Kasumi-1 (cell line): ENCODE measurements at regions not wholly inside any gene's neighbourhood (a gene's known extent, or its start where the extent isn't known, plus 50 kb on each side); places are given as distances from the start of the nearest gene placed in this dataset.

ENCODE experiments used
- DNase-seq, 2 experiments: peaks; one replicate each; lab custom pipeline; 2025; lab: John Stamatoyannopoulos, UW

- no peak for DNase-seq
Observed at GRCh38 chr14:56351861-56352260, 227.7 kb upstream of the TMEM260 start.

DNA sequence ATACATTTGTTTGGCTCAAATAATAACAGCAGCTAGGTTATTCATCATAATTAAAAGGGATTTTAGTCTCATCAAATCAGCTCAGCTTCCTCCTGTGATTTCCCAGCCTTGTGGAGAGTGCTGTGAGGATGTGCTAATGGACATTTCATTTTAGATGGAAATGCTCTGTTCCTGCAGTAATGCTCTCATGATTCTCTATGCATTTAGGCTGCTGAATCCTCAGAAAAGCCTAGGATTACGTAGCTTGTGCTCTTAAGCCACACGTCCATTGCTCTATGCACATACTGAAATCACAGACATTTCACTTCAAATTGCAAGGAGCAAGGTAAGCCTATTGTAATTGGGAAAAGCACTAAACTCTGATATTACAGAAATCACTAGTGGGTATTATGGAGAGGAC is 226.6 kb upstream of the TMEM260 start:
- DNase-seq, result no peak

- no peak for DNase-seq
Observed at GRCh38 chr14:56357428-56357827, 222.2 kb upstream of the TMEM260 start.

- DNase-seq, result no peak
Observed at GRCh38 chr14:56358275-56358674, 221.3 kb upstream of the TMEM260 start.

GRCh38 chr14:56358851-56359614 is 220.6 kb upstream of the TMEM260 start:
- peak in 1 of 2 experiments; percentile 1 for DNase-seq

DNA sequence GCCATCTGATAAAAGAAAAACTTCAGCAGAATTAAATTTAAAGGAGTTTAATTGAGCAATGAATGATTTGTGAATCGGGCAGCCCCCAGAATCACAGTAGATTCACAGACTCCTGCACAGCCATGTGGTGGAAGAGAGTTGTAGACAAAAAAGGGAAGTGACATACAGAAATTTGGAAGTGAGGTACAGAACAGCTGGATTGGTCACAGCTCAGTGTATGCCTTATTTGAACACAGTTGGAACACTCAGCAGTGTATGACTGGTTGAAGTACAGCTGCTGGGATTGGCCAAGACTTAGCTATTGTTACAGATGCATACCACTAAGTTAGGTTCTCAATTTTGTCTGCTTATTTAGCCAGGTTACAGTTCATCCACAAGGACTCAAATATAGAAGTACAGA is 213.9 kb upstream of the TMEM260 start:
- peak; percentile 5 to 23 for DNase-seq

DNA sequence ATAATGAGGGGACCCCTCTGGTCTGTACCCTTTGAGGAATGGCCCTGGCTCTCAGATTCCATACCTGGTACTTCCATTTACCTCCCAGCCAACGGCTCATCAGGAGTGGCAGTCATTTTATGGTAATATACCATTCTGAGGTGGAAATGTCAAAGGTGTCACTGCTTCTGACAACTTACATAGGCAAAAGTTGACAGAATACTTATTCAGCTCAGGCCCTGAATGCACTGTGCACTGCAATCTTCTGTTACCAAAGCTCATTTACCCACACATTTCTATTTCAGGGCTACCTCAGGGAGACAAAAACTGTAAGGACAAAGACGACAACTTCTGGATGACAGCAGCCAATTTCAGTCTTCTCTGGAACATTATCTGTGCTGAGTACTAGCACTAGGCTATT is 212.2 kb upstream of the TMEM260 start:
- no peak for DNase-seq

DNA sequence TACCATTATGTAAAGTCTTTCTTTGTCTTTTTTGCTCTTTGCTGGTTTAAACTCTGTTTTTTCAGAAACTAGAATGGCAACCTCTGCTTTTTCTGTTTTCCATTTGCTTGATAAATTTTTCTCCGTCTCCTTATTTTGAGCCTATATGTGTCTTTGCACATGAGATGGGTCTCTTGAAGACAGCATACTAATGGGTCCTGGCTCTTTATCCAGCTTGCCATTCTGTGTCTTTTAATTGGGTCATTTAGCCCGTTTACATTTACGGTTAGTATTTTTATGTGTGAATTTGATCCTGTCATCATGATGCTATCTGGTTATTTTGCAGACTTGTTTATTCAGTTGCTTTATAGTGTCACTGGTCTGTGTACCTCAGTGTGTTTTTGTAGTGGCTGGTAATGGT is 207.9 kb upstream of the TMEM260 start:
- DNase-seq, result no peak

DNA sequence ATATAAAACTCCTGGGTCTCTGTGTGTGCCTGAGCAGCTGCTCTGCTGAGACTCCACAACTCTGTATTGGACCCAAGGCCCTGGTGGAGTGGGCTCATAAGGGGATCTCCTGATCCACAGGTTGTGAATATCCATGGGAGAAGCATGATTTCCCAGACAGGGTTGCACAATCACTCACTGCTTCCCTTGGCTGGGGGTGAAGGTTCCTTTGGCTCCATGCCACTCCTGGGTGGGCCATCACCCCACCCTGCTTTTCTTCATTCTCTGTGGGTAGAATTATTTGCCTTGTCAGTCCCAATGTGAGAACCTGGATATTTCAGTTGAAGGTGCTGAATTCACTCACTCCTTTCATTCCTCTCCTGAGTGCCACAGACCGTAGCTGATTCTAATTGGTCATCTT is 205.2 kb upstream of the TMEM260 start:
- no peak for DNase-seq

- DNase-seq, result no peak
Observed at GRCh38 chr14:56378046-56378445, 201.6 kb upstream of the TMEM260 start.

DNA sequence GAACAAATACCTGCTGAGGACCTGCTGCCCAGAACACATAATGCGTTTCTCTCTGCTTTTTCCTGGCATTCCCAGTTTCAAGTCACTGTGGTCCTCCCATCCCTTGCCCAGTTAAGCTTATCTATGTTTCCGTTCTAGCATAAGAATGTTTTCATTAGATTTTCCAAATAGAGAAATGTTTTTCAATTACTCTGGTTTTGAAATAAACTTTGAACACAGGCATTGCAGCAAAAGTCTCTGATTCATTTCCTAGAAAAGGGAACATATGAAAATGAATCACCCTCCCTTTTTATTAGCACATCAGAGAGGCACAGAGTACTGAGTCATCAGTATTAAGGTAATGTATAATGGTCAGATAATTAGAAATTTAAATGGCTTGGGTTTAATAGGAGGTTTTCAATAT is 201.1 kb upstream of the TMEM260 start:
- no peak for DNase-seq

DNA sequence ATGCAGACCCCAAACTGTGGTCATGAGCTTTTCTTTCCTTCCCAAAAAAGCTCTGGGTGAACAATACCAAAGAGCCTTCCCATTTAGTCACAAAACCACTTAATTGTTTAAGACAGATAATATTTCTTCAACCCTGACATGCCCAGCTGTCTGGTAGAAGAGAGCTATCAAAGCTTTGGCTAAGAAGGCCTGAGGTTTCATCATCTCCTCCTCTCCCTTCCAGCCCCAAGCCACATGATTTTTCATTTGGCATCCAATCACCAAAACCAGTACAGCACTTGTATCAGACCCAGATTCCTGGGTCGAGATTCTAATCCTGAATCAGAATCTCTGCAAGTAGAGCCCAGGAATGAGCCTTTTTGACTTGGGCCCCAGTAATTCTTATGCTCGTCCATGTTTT is 199.6 kb upstream of the TMEM260 start:
- DNase-seq, result no peak

DNA sequence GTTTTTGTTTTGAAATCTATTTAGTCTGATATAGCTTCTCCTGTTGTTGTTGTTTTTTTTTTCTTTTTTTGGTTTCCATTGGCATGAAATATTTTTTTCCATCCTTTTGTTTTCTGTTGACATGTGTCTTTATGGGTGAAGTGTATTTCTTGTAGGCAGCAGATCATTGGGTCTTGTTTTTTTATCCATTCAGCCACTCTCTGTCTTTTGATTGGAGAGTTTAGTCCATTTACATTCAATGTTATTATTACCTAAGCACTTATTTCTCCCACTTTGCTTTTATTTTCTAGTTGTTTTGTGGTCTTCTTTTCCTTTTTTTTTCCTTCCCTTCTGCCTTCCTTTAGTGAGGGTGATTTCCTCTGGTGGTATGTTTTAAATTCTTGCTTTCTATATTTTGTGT is 193.6 kb upstream of the TMEM260 start:
- DNase-seq, result no peak

- no peak for DNase-seq
Observed at GRCh38 chr14:56390859-56391258, 188.7 kb upstream of the TMEM260 start.

DNA sequence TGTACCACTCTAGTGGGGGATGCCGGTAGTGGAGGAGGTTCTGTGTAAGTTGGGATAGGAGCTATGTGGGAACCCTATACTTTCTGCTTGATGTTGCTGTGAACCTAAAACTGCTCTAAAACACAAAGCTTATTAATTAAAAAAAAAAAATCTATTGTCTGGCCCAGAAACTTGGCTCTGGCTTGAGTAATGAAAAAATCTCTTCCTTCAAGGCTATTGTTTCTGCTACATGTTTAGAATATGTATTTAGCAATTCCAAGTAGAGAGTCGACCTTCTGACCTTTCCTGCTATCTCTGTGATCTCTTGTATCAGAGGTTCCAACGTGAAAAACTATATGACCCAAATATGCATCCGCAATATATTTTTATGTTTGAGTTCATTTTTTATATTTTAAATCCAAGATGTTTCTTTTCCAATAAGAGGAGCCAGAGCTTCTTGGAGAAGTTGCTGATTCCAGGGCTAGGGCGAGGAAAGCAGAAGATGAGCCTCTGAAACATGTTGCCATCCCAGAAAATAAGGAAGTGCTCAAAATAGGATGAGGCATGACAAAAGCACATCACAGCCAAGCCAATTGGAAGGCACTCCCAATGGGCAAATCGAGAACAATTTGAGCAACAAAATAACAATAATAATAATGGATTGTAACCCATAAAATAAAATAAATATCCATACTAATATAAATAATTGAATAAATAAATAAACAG is 184.6 kb upstream of the TMEM260 start:
- peak in 1 of 2 experiments; percentile 3 for DNase-seq

DNA sequence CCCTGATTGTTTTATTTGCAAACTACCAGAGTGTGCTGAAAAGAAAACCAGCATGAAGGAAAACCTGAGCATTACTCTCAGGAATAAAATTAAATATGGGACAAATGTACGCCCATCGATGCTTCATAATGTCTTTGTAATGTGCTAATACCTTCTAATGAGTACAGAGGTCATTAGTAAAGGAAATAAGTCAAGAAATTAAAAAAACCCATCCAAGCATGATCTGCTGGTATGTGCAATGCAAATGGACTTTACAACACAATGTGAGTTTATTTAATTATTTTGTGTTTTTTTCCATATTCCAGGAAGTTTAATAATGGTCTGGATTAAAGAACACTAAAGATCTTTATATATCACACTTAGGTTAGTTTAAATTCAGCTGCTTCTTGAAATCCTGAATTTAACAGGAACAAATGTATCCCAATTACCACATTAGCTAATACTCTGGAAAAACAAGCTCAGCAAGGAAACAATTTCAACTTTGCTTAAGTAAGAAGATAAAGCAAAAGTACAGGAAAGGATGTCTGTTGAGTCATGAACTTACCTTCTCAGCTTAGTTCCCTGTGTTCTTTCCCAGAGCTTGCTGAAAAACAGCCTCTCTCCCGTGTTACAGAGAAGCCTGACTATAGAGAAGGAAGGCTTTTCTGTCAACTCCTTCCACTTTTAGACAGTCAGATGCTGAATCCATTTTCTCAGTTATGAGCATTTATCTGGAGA is 179.3 kb upstream of the TMEM260 start:
- no peak for DNase-seq

- DNase-seq, result no peak
Observed at GRCh38 chr14:56412468-56413434, 166.8 kb upstream of the TMEM260 start.

- no peak for DNase-seq
Observed at GRCh38 chr14:56413721-56414120, 165.9 kb upstream of the TMEM260 start.

GRCh38 chr14:56414236-56414635 is 165.4 kb upstream of the TMEM260 start:
- no peak for DNase-seq

- no peak for DNase-seq
Observed at GRCh38 chr14:56416213-56416612, 163.4 kb upstream of the TMEM260 start.

GRCh38 chr14:56417173-56417572 is 162.4 kb upstream of the TMEM260 start:
- DNase-seq, result no peak

GRCh38 chr14:56419750-56420149 is 159.8 kb upstream of the TMEM260 start:
- no peak for DNase-seq
